Stomach (tissue), 4 donors: ENCODE measurements at regions not wholly inside any gene's neighbourhood (a gene's known extent, or its start where the extent isn't known, plus 50 kb on each side); places are given as distances from the start of the nearest gene placed in this dataset.

ENCODE experiments used
- CTCF ChIP-seq, 7 experiments: fragments of 450-650 bp in 4 of 7; fragments of 200-600 bp in 3 of 7; sonication (generic) in 3 of 7; IDR thresholded peaks; one replicate each; pipeline ENCODE4 v1.5.1; 2016 to 2019; ENCODE audit warnings: antibody characterized with exemption in 7 of 7, control low read depth in 2 of 7, mild to moderate bottlenecking in 1 of 7
- EP300 ChIP-seq: sonication (generic); formaldehyde crosslinking; IDR thresholded peaks from one replicate; pipeline ENCODE4 v1.6.1; 2017; ENCODE audit warnings: antibody characterized with exemption
- POLR2A ChIP-seq, 4 donors: fragments of 450-650 bp; IDR thresholded peaks; one replicate each; pipeline ENCODE4 v1.6.1; 2016; ENCODE audit warnings: antibody characterized with exemption in 4 of 4, control low read depth in 2 of 4, mild to moderate bottlenecking in 1 of 4, moderate library complexity in 1 of 4
- POLR2AphosphoS5 ChIP-seq, 3 donors: sonication (generic); formaldehyde crosslinking; IDR thresholded peaks; one replicate each; pipeline ENCODE4 v1.6.1; 2016; ENCODE audit warnings: antibody characterized with exemption in 3 of 3

- TF ChIP-seq POLR2AphosphoS5 (IDR thresholded peaks at IDR 0.05) (no peak), POLR2A (IDR thresholded peaks at IDR 0.05) (no peak), CTCF (IDR thresholded peaks at IDR 0.05) (no peak), EP300 (no peak)
Observed at GRCh38 chr15:66644000-66644787, 57.8 kb upstream of the SMAD6 start.
